ENCODE measurements at regions not wholly inside any gene's neighbourhood (a gene's known extent, or its start where the extent isn't known, plus 50 kb on each side); places are given as distances from the start of the nearest gene placed in this dataset.
A peak's percentile ranks its signal among the peaks of the same experiment; 100 is the strongest.
"Not testable (repeated sequence)": the region's sequence is repeated elsewhere in the genome, so short reads cannot be mapped to it uniquely, and the experiment has no call there.

- no peak for DNase-seq
Measured at GRCh38 chr16:9141813-9142212, 50.4 kb downstream of the HAPSTR1 start.

GRCh38 chr16:9144106-9144505 is 52.7 kb downstream of the HAPSTR1 start:
- DNase-seq, result no peak

GRCh38 chr16:9148374-9149015 is 57.1 kb downstream of the HAPSTR1 start:
- DNase-seq, result no peak

- DNase-seq, result no peak
Measured at GRCh38 chr16:9151074-9151473, 59.6 kb downstream of the HAPSTR1 start.

GRCh38 chr16:9151597-9151996 is 60.2 kb downstream of the HAPSTR1 start:
- no peak for DNase-seq

GRCh38 chr16:9152649-9153501 is 61.4 kb downstream of the HAPSTR1 start:
- no peak for DNase-seq

GRCh38 chr16:9153502-9153864 is 62.0 kb downstream of the HAPSTR1 start:
- DNase-seq, result no peak

GRCh38 chr16:9154567-9155410 is 63.3 kb downstream of the HAPSTR1 start:
- DNase-seq, result no peak

- no peak for DNase-seq
Measured at GRCh38 chr16:9155871-9156270, 64.4 kb downstream of the HAPSTR1 start.

GRCh38 chr16:9159839-9160550 is 68.6 kb downstream of the HAPSTR1 start:
- DNase-seq, result peak; percentile 51

- no peak for DNase-seq
Measured at GRCh38 chr16:9160551-9160911, 69.1 kb downstream of the HAPSTR1 start.

GRCh38 chr16:9165681-9166080 is 74.2 kb downstream of the HAPSTR1 start:
- DNase-seq, result no peak

- not testable (repeated sequence) for DNase-seq
Measured at GRCh38 chr16:9166326-9166993, 75.0 kb downstream of the HAPSTR1 start.

- no peak for DNase-seq
Measured at GRCh38 chr16:9169094-9169493, 77.7 kb downstream of the HAPSTR1 start.

GRCh38 chr16:9170470-9170869 is 79.0 kb downstream of the HAPSTR1 start:
- no peak for DNase-seq

GRCh38 chr16:9176547-9177418 is 85.3 kb downstream of the HAPSTR1 start:
- no peak for DNase-seq

- no peak for DNase-seq
Measured at GRCh38 chr16:9177861-9178260, 86.4 kb downstream of the HAPSTR1 start.

- DNase-seq, result no peak
Measured at GRCh38 chr16:9183682-9184353, 92.4 kb downstream of the HAPSTR1 start.

- DNase-seq, result no peak
Measured at GRCh38 chr16:9184354-9184690, 92.9 kb downstream of the HAPSTR1 start.

- no peak for DNase-seq
Measured at GRCh38 chr16:9185381-9185780, 93.9 kb downstream of the HAPSTR1 start.

- DNase-seq, result no peak
Measured at GRCh38 chr16:9186061-9186460, 94.6 kb downstream of the HAPSTR1 start.

All from MV-4-11 (cell line).